Transverse colon (tissue), 4 donors: ENCODE measurements at regions not wholly inside any gene's neighbourhood (a gene's known extent, or its start where the extent isn't known, plus 50 kb on each side); places are given as distances from the start of the nearest gene placed in this dataset.
"Not testable (repeated sequence)": the region's sequence is repeated elsewhere in the genome, so short reads cannot be mapped to it uniquely, and the experiment has no call there.

Experiments
- CTCF ChIP-seq, 5 experiments: fragments of 200-600 bp in 3 of 5; fragments of 450-650 bp in 2 of 5; sonication (generic) in 3 of 5; IDR thresholded peaks; 1 replicate in 2 of 5; 2 replicates in 3 of 5; pipeline ENCODE4 v1.5.1; 2016 to 2017; ENCODE audit warnings: antibody characterized with exemption in 5 of 5, inconsistent platforms in 3 of 5, mild to moderate bottlenecking in 2 of 5, moderate library complexity in 1 of 5
- EP300 ChIP-seq: sonication (generic); formaldehyde crosslinking; IDR thresholded peaks from one replicate; pipeline ENCODE4 v1.6.1; 2017; ENCODE audit warnings: antibody characterized with exemption, low read depth
- POLR2A ChIP-seq: fragments of 450-650 bp; IDR thresholded peaks from one replicate; pipeline ENCODE4 v1.6.1; 2016; ENCODE audit warnings: antibody characterized with exemption, mild to moderate bottlenecking, moderate library complexity
- POLR2AphosphoS5 ChIP-seq, 3 donors: sonication (generic); formaldehyde crosslinking; IDR thresholded peaks; one replicate each; pipeline ENCODE4 v1.6.1; 2016; ENCODE audit warnings: antibody characterized with exemption in 3 of 3

GRCh38 chr2:11885253-11885652, 138.8 kb downstream of the LPIN1 start:
- TF ChIP-seq EP300; CTCF (IDR thresholded peaks at IDR 0.05); POLR2AphosphoS5 (IDR thresholded peaks at IDR 0.05); POLR2A: not testable (repeated sequence)
